Skin of body (tissue), 1 donor: ENCODE measurements at regions not wholly inside any gene's neighbourhood (a gene's known extent, or its start where the extent isn't known, plus 50 kb on each side); places are given as distances from the start of the nearest gene placed in this dataset.
A peak's percentile ranks its signal among the peaks of the same experiment; 100 is the strongest.
"Not testable (repeated sequence)": the region's sequence is repeated elsewhere in the genome, so short reads cannot be mapped to it uniquely, and the experiment has no call there.

ENCODE experiments used
- DNase-seq: peaks from one replicate; lab custom pipeline; 2025; lab: John Stamatoyannopoulos, UW

- no peak for DNase-seq
Measured at GRCh38 chr12:114192549-114192948, 213.4 kb downstream of the TBX5 start.

GRCh38 chr12:114192013-114192412 lies 213.9 kb downstream of the TBX5 start:
- DNase-seq, result no peak

GRCh38 chr12:114191581-114191980 lies 214.4 kb downstream of the TBX5 start:
- DNase-seq, result no peak

GRCh38 chr12:114190971-114191370 lies 215.0 kb downstream of the TBX5 start:
- no peak for DNase-seq

GRCh38 chr12:114189266-114189665 lies 216.7 kb downstream of the TBX5 start:
- no peak for DNase-seq

- DNase-seq, result no peak
Measured at GRCh38 chr12:114186241-114187002, 219.5 kb downstream of the TBX5 start.

GRCh38 chr12:114185036-114185435 lies 218.9 kb upstream of the RBM19 start:
- DNase-seq, result no peak

GRCh38 chr12:114174326-114174725 lies 208.2 kb upstream of the RBM19 start:
- DNase-seq, result no peak

- no peak for DNase-seq
Measured at GRCh38 chr12:114172135-114172534, 206.0 kb upstream of the RBM19 start.

- DNase-seq, result no peak
Measured at GRCh38 chr12:114168061-114168460, 201.9 kb upstream of the RBM19 start.

- DNase-seq, result no peak
Measured at GRCh38 chr12:114167431-114167830, 201.3 kb upstream of the RBM19 start.

- DNase-seq, result no peak
Measured at GRCh38 chr12:114166362-114166761, 200.2 kb upstream of the RBM19 start.

- DNase-seq, result no peak
Measured at GRCh38 chr12:114165921-114166320, 199.8 kb upstream of the RBM19 start.

- no peak for DNase-seq
Measured at GRCh38 chr12:114164351-114164750, 198.2 kb upstream of the RBM19 start.

GRCh38 chr12:114163771-114164170 lies 197.6 kb upstream of the RBM19 start:
- no peak for DNase-seq

GRCh38 chr12:114160445-114160844 lies 194.3 kb upstream of the RBM19 start:
- no peak for DNase-seq

- DNase-seq, result no peak
Measured at GRCh38 chr12:114152890-114153289, 186.8 kb upstream of the RBM19 start.

- no peak for DNase-seq
Measured at GRCh38 chr12:114152066-114152465, 185.9 kb upstream of the RBM19 start.

GRCh38 chr12:114150584-114150983 lies 184.5 kb upstream of the RBM19 start:
- not testable (repeated sequence) for DNase-seq

GRCh38 chr12:114141921-114142564 lies 175.9 kb upstream of the RBM19 start:
- DNase-seq, result no peak

GRCh38 chr12:114140576-114140975 lies 174.5 kb upstream of the RBM19 start:
- no peak for DNase-seq

GRCh38 chr12:114136631-114137030 lies 170.5 kb upstream of the RBM19 start:
- peak; percentile 89 for DNase-seq

GRCh38 chr12:114134922-114135321 lies 168.8 kb upstream of the RBM19 start:
- no peak for DNase-seq
